Pancreas (tissue), 10 donors: ENCODE measurements at regions not wholly inside any gene's neighbourhood (a gene's known extent, or its start where the extent isn't known, plus 50 kb on each side); places are given as distances from the start of the nearest gene placed in this dataset.
A peak's percentile ranks its signal among the peaks of the same experiment; 100 is the strongest.

Source experiments
- ATAC-seq, 4 donors: fragments of 200-7000 bp; cut with Tn5 transposase; one replicate each; pipeline versions ENCODE4 v1.8.0 to v1.9.1; 2020; ENCODE audit warnings: mild to moderate bottlenecking in 4 of 4, moderate library complexity in 4 of 4
- DNase-seq, 6 donors: peaks; one replicate each; pipeline ENCODE4 v3.0.0-alpha.2; 2020
- FAIRE-seq: peaks from 2 replicates; lab custom pipeline; 2012; peaks lifted over from hg19 to GRCh38; lab: Jason Lieb, UNC
- H3K27ac ChIP-seq, 4 donors: fragments of 200-600 bp; sonication (generic); 1 replicate in 3 of 4; 2 replicates in 1 of 4; pipeline versions ENCODE4 v1.5.0 to v1.8.0; 2020
- H3K27me3 ChIP-seq, 4 donors: fragments of 200-600 bp; one replicate each; pipeline ENCODE4 v1.8.0; 2021
- H3K36me3 ChIP-seq, 3 donors: fragments of 200-600 bp; sonication (generic) in 1 of 3; one replicate each; pipeline versions ENCODE4 v1.5.0 to v1.8.0; 2020 to 2021
- H3K4me1 ChIP-seq, 3 donors: fragments of 200-600 bp; one replicate each; pipeline ENCODE4 v1.8.0; 2021
- H3K4me3 ChIP-seq, 4 donors: fragments of 200-600 bp; sonication (generic) in 2 of 4; one replicate each; pipeline versions ENCODE4 v1.5.0 to v1.8.0; 2020 to 2021
- H3K9me3 ChIP-seq, 4 donors: fragments of 200-600 bp; one replicate each; pipeline ENCODE4 v1.8.0; 2021
- WGBS, 2 donors: extraction: QIAGEN DNeasy Blood & Tissue Kit; methylation state at CpG; one replicate each; pipeline ENCODE4 v1.1.7; 2013; 5-methylcytosine and 5-hydroxymethylcytosine counted together
- intact Hi-C, 3 donors: fragments of 100-400 bp; cut with DNase I; formaldehyde crosslinking; loops; one replicate each; pipeline versions ENCODE4 v1.11.1 to v1.14.2; 2022
- TF ChIP-seq, protein P1 (sequence below), 4 donors: fragments of 200-600 bp; sonication (generic) in 3 of 4; IDR thresholded peaks; one replicate each; pipeline versions ENCODE4 v1.5.0 to v1.8.0; 2021; ENCODE audit warnings: antibody characterized with exemption in 4 of 4
- donor health status: healthy with polysubstance abuse.
- donor health status: DM: no; HTN: no; CAD: no; lungs with moderate emphysema.
- donor health status: DM: no; HTN: no; CAD: no.
- donor health status: control.
- donor health status: control.
- donor health status: Bipolar disorder and iron deficiency.
- donor health status: DM: yes; HTN: yes; CAD: no.
- donor health status: DM: no; HTN: no; CAD: no.
- donor health status: DM: no; HTN: no; CAD: no.
- donor health status: DM: yes; HTN: yes; CAD: no.

GRCh38 chr6:153816366-153816765, 222.7 kb upstream of the OPRM1 start:
- FAIRE-seq = no peak
- ATAC-seq = peak; percentile 85 to 94 (median 91)

DNA sequence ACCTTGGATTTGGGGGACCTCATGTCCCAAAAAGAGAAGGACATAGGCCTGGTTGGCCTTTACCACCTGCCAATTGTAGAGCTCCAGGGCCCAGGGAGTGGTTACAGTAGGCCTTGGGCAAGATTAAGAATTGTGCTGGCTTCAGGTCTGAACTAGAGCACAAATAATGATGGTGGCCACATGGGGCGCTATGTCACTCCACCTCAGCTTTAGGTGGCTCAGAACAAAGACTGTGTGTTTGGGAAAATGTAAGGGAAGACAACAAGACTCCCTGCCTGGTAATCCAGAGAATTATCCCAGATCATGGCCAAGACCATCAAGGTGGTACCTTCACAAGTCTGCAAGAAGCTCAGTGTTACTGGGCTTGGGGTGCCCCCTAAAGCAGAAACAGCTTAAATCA, 224.9 kb upstream of the OPRM1 start:
- H3K27me3 ChIP-seq = no peaks in the 10 kb centered on the region
- TF ChIP-seq, protein P1, sequence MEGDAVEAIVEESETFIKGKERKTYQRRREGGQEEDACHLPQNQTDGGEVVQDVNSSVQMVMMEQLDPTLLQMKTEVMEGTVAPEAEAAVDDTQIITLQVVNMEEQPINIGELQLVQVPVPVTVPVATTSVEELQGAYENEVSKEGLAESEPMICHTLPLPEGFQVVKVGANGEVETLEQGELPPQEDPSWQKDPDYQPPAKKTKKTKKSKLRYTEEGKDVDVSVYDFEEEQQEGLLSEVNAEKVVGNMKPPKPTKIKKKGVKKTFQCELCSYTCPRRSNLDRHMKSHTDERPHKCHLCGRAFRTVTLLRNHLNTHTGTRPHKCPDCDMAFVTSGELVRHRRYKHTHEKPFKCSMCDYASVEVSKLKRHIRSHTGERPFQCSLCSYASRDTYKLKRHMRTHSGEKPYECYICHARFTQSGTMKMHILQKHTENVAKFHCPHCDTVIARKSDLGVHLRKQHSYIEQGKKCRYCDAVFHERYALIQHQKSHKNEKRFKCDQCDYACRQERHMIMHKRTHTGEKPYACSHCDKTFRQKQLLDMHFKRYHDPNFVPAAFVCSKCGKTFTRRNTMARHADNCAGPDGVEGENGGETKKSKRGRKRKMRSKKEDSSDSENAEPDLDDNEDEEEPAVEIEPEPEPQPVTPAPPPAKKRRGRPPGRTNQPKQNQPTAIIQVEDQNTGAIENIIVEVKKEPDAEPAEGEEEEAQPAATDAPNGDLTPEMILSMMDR (IDR thresholded peaks at IDR 0.05) = no peak
- intact Hi-C loops = no loop called here
- FAIRE-seq = no peak
- no peak overlapping the region for H3K4me3 ChIP-seq
- no peak for DNase-seq
- ATAC-seq = no peak
- no peak overlapping the region for H3K27ac ChIP-seq
- no peaks in the 10 kb centered on the region for H3K36me3 ChIP-seq
- no peaks in the 10 kb centered on the region for H3K9me3 ChIP-seq
- WGBS, 2 donors = 67 to 83% methylated on average over 1 of the region's 1 CpG
- peaks cover 0 to 6% (median 6%) of the 10 kb centered on the region in 3 donors for H3K4me1 ChIP-seq

More at GRCh38 chr6:153816366-153816765, 222.7 kb upstream of the OPRM1 start:
- Histone ChIP-seq H3K9me3 (no peaks in the 10 kb centered on the region), H3K4me3 (no peak overlapping the region), H3K27ac (peak overlapping the region in 1 of 4 donors; percentile 12), H3K4me1 (peaks cover 0 to 11% (median 6%) of the 10 kb centered on the region in 3 donors), H3K27me3 (no peaks in the 10 kb centered on the region), H3K36me3 (no peaks in the 10 kb centered on the region)
- DNase-seq = peak in 4 of 6 donors; percentile 53 to 64 (median 58)
- TF ChIP-seq, protein P1 (IDR thresholded peaks at IDR 0.05) = no peak
- WGBS, 2 donors = 4 to 9% methylated on average over 3 of the region's 3 CpGs
- intact Hi-C loops = no loop called here

GRCh38 chr6:153804755-153805330, 234.2 kb upstream of the OPRM1 start:
- ATAC-seq (no peak), FAIRE-seq (no peak), DNase-seq (no peak)
- Histone ChIP-seq H3K9me3 (no peaks in the 10 kb centered on the region), H3K27ac (no peak overlapping the region), H3K27me3 (no peaks in the 10 kb centered on the region), H3K4me1 (peaks cover 0 to 4% (median 0%) of the 10 kb centered on the region in 3 donors), H3K4me3 (no peak overlapping the region), H3K36me3 (no peaks in the 10 kb centered on the region)
- TF ChIP-seq, protein P1 (IDR thresholded peaks at IDR 0.05) = no peak
- WGBS, 2 donors = 40 to 48% methylated on average over 5 of the region's 5 CpGs
- intact Hi-C loops = no loop called here

GRCh38 chr6:153801917-153802316, 237.1 kb upstream of the OPRM1 start:
- no peak for DNase-seq
- intact Hi-C loops = no loop called here
- TF ChIP-seq, protein P1 (IDR thresholded peaks at IDR 0.05) = no peak
- no peak for FAIRE-seq
- Histone ChIP-seq H3K4me1 (peaks cover 0 to 4% (median 0%) of the 10 kb centered on the region in 3 donors), H3K4me3 (no peak overlapping the region), H3K27me3 (no peaks in the 10 kb centered on the region), H3K36me3 (no peaks in the 10 kb centered on the region), H3K9me3 (no peaks in the 10 kb centered on the region), H3K27ac (no peak overlapping the region)
- no peak for ATAC-seq
- 50 to 71% methylated on average over 2 of the region's 2 CpGs for WGBS, 2 donors

- Histone ChIP-seq H3K27ac (no peak overlapping the region), H3K36me3 (no peaks in the 10 kb centered on the region), H3K9me3 (no peaks in the 10 kb centered on the region), H3K27me3 (no peaks in the 10 kb centered on the region), H3K4me3 (no peak overlapping the region), H3K4me1 (peaks cover 0 to 4% (median 0%) of the 10 kb centered on the region in 3 donors)
- DNase-seq (no peak), ATAC-seq (no peak), FAIRE-seq (no peak)
- whole genome bisulfite sequencing, 2 donors = 86 to 88% methylated on average over 4 of the region's 4 CpGs
- TF ChIP-seq, protein P1 (IDR thresholded peaks at IDR 0.05) = no peak
- intact Hi-C loops = no loop called here
These were observed 238.4 kb upstream of the OPRM1 start for GRCh38 chr6:153800580-153801188.
